HG02870 (cell line): ENCODE measurements at regions not wholly inside any gene's neighbourhood (a gene's known extent, or its start where the extent isn't known, plus 50 kb on each side); places are given as distances from the start of the nearest gene placed in this dataset.

ENCODE experiments used
- ATAC-seq: cut with Tn5 transposase; IDR thresholded peaks from one replicate; pipeline ENCODE4 v1.9.1; 2021; ENCODE audit warnings: mild to moderate bottlenecking, moderate library complexity; ENCODE audit not compliant: unreplicated experiment

DNA sequence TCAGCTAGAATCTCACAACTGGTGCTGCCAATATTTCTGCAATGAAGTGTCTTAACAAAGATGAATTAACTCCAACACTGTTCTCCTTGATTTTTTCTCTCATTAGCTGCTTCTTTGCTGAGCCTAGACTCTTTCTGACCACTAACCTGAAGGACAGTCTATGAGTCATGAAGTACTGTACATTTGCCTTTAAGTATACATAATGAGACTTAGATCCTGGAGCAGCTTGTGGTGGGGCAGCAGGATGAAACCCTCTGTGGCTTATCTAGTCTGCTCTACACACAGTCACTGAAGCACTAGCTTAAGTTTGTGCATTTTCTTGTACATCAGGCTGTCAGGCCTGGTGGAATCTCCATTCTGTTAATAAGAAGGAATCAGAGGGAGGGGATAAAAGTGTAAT, 307.4 kb upstream of the SMIM31 start:
- ATAC-seq = no peak

GRCh38 chr4:164461901-164462300, 292.0 kb upstream of the SMIM31 start:
- ATAC-seq = no peak

DNA sequence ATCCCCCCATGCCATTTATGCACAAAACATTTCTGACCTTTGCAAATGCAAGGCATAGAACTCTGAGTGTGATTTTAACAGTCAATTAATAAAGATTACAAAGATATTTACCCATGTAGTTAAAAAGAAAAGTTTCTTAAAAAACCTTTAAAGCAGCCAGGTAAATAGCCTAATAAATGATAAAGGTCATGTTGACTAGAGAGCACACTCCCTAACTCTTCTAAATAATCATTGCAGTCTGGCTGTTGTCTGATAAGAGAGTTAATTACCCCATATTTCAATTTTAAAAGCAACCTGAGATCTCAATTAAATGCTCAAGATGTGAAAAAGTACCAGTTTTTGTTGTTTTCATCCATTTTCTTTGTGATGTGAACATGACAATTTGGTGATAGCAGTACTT, 291.5 kb upstream of the SMIM31 start:
- ATAC-seq = no peak

DNA sequence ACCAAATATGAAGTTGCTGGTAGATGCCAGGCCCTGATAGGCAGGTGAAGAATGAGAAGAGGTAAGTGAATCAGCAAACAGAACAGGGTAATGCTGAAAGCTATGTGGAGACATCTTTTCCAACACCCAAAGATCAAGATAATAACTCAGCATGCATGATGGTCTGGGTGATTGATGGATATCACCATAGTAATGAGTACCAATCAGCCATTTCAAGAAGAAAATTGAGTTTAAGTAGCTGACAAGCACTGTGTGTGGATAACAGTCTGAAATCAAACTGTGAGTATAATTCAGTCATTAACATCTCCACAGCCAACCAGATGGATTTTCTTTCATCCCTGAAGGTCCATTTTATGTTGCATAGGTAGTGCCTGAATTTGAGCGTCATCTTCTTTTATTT, 289.6 kb upstream of the SMIM31 start:
- no peak for ATAC-seq

DNA sequence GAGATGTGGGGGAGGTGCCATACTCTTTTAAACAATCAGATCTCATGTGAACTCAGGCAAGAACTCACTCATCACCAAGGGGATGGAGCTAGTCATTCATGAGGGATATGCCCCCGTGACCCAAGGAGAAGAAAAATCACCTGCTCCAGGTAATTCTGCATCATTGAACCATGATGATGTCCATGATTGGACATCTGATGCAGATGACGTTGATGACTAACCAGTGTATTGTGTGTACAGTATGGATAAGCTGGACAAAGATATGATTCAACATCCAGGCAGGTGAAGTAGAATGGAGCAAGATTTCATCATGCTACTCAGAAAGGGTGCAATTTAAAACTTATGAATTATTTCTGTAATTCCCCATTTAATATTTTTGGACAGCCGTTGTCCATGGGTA, 286.4 kb upstream of the SMIM31 start:
- no peak for ATAC-seq

- ATAC-seq = no peak
Observed at GRCh38 chr4:164481306-164482091, 272.4 kb upstream of the SMIM31 start.

DNA sequence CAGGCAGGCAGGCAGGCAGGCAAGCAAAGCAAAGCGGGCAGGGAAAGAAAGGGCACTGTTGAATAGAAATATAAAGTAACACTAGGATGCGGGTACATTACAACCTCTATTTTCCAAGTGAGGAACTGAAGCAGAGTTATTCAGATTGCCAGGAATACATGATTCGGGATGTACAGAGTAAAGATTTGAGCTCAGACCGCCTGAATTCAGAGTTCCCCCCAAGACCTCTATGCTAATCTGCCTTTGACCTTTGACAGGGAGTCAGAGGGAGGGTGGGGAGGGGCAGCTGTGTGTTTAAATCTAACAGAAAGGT, 271.9 kb upstream of the SMIM31 start:
- ATAC-seq = no peak

DNA sequence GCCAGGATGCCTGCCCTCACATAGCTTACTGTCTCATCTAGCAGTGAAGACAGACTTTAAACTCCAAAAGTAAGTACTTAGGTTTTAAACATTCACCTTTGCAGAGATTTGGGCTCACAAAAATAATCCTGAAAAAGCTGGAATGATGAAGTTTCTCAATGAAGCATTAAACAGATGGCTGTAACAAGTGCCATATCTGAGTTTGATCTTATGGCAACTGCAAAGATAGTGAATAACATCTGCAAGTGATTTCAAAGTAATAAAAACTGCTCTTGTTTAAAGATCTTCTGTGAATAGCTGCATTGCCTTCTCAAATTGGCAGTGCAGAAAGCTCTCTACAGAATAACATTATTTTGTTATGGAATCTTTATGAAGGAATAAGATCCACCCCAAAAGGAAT, 271.2 kb upstream of the SMIM31 start:
- ATAC-seq = no peak

DNA sequence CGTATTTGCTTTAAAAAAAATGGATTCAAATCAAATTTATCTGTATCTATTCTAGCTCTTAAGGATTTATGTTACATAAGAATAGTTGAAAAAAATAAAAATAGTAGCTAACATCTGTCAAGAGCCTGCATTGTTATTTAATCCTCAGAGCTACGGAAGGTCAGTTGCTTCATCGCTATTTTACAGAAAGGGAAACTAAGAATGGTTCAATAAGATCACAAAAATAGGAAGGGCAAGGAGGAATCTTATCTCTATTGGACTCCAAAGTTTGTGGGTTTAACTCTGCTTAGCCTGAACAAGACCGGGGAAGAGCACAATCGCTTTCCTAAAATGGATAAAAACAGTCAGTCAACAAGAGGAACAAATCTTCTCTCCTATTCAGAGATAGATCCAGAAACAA, 270.2 kb upstream of the SMIM31 start:
- no peak for ATAC-seq

GRCh38 chr4:164484551-164484950, 269.4 kb upstream of the SMIM31 start:
- ATAC-seq = no peak

GRCh38 chr4:164485136-164485535, 268.8 kb upstream of the SMIM31 start:
- ATAC-seq = no peak

DNA sequence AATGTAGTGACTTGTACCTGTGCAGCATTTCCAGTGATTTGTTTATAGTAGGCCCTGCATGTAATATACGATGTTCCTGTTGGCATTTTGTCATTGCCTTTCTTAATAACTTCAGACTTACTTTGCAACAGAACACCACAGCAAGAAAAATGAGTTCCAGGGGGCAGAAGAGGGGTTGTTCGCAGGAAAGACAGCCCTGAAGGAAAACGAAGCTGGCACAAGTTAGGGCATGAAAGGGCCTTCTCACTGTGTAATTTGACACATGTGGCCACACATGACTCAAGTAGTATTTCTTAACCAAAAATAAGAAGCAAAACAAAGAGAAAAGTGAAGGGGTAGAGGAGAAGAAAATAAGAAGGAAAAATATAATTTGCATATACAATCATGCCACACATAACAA, 265.8 kb upstream of the SMIM31 start:
- no peak for ATAC-seq

- ATAC-seq = no peak
Observed at GRCh38 chr4:164501074-164501473, 252.9 kb upstream of the SMIM31 start.

DNA sequence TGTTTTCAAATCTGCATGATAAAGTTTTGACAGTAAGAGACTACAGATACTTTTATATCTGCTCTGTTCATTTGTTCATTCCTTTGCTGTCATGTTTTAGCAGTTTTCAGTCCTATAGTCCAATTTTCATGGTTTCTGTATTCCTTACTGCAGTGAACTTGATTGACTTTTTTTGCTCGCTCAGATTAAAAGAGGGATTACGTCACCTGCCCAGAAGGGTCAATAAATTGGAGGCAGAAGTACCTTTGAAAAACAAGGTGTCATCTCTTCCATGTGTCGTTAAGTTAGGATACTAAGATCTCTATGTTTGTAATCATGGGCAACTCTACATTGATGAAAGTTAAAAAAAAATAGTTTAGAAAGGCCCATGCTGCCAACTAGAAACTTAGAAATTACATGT, 250.1 kb upstream of the SMIM31 start:
- ATAC-seq = no peak

GRCh38 chr4:164508097-164508496, 245.8 kb upstream of the SMIM31 start:
- ATAC-seq = no peak

GRCh38 chr4:164508771-164509170, 245.2 kb upstream of the SMIM31 start:
- no peak for ATAC-seq

DNA sequence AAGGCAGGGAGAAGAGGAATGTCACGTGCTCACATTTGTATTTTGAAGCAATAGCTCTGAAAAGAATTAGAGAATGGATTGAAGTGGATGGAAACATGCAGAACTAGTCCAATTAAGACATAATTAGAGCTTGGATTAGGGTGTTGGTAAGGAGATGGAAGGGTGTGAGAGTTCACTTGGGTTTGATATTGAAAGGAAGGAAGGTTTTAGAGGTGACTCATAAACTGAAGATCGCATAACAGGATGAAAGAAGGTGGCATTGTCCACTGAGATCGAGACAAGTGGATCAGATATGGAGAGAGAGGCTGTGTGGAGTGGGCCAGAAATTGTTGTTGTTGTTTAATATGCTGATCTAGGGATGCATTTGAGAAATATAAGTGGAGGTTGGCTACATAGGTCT, 244.0 kb upstream of the SMIM31 start:
- no peak for ATAC-seq

- ATAC-seq = no peak
Observed at GRCh38 chr4:164512124-164512523, 241.8 kb upstream of the SMIM31 start.

DNA sequence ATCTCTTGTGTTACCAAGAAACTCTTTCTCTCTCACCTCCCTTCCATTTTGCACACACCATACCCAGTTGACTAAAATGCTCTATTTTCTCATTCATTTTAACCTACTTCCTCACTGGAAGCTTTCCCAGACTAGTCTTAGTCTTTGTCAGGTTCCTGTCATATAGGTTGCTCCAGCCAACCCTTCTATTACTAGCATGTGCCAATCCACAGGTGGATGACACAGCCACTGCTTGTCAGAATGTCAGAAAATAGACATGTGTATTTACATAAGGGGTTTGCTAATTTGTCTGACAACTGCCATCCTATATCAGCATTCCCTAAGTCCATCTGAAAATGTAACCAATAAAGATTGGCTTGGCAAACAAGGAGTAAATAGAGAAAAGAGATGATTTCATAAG, 239.2 kb upstream of the SMIM31 start:
- ATAC-seq = no peak

GRCh38 chr4:164524789-164525188, 229.1 kb upstream of the SMIM31 start:
- no peak for ATAC-seq

DNA sequence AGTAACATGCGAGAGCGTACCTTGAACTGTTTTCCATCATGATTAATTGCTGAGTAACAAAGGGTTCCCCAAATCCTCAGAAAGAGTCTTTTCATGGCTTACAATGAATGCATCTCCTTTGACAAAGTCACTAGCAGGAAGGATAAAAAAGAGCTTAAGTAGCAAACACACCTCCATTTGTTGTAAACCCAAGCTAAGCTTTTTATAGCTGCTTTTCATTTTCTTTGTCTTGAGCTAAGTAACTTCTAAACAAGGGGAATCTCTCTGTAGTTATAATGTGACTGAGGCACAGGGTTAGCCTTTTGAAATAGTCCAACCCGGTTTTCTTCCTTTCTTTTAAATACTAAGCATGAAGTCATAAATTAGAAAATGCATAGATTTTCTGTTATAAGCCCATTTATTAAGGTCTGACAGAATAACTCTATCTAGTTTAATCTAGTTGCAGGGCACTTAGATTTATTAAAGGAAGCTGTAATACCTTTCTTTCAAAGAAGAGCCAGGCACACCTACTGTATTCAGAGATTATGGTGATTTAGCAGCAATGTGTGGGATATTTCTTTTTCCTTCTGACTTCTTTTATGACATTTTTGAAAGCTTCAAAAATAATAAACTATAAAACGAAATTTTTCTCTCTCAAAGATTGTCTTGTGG, 226.9 kb upstream of the SMIM31 start:
- ATAC-seq = no peak

GRCh38 chr4:164529058-164529457, 224.9 kb upstream of the SMIM31 start:
- ATAC-seq = no peak

GRCh38 chr4:164529486-164529885, 224.4 kb upstream of the SMIM31 start:
- ATAC-seq = no peak
